ENCODE measurements at regions not wholly inside any gene's neighbourhood (a gene's known extent, or its start where the extent isn't known, plus 50 kb on each side); places are given as distances from the start of the nearest gene placed in this dataset.

DNA sequence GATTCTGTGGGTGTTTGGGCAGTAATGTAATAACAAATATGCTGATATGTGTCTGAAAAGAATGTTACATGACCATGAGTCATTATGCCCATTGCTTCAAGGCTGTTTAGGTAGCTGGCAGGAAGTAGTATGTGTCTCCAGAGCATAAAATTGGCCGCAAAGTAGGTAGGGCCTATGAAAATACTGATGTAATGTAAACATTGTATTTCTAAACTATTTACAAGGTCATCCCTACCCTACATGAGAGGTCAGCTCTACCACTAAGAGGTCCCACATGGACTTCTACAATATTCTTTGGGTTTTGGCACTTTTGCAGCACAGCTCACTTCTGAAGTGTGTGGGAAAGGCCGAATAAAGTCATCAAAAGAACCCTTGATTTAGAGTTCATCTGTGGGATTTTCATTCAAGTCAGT is 301.9 kb downstream of the AHR start:
- H3K9me3 ChIP-seq: peaks cover 0 to 8% of the 10 kb centered on the region in 2 donors
- H3K36me3 ChIP-seq: no peaks in the 10 kb centered on the region
- TF ChIP-seq, protein P1, sequence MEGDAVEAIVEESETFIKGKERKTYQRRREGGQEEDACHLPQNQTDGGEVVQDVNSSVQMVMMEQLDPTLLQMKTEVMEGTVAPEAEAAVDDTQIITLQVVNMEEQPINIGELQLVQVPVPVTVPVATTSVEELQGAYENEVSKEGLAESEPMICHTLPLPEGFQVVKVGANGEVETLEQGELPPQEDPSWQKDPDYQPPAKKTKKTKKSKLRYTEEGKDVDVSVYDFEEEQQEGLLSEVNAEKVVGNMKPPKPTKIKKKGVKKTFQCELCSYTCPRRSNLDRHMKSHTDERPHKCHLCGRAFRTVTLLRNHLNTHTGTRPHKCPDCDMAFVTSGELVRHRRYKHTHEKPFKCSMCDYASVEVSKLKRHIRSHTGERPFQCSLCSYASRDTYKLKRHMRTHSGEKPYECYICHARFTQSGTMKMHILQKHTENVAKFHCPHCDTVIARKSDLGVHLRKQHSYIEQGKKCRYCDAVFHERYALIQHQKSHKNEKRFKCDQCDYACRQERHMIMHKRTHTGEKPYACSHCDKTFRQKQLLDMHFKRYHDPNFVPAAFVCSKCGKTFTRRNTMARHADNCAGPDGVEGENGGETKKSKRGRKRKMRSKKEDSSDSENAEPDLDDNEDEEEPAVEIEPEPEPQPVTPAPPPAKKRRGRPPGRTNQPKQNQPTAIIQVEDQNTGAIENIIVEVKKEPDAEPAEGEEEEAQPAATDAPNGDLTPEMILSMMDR (IDR thresholded peaks at IDR 0.05): no peak
- no peak overlapping the region for H3K27ac ChIP-seq
- ATAC-seq (peak; percentile 79), DNase-seq (no peak)
- intact Hi-C loops (cut with DNase I): no loop called here
- no peaks in the 10 kb centered on the region for H3K27me3 ChIP-seq
- no peaks in the 10 kb centered on the region for H3K4me1 ChIP-seq
- H3K4me3 ChIP-seq: no peak overlapping the region

DNA sequence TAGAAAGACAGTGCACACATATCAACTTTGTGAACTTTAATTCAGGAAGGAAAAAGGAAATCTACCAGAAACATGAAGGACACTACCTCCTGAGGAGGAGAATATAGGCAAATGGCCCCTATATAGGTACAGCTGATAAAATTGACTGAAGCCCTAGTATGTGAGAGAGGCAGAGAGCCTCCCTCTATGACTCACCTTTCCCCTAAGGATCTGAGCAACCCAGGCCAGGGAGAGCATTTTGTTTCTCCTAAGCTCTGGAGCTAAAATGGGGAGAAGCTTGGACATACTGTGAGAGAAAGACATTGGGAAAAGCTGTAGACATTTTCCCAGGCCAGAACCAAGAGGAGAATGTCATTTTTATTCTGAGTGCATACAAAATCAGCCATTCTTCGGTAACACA is 303.5 kb downstream of the AHR start:
- Histone ChIP-seq H3K36me3 (no peaks in the 10 kb centered on the region), H3K4me3 (no peak overlapping the region), H3K4me1 (no peaks in the 10 kb centered on the region), H3K27me3 (no peaks in the 10 kb centered on the region), H3K9me3 (peaks cover 0 to 8% of the 10 kb centered on the region in 2 donors), H3K27ac (no peak overlapping the region)
- TF ChIP-seq, protein P1 (IDR thresholded peaks at IDR 0.05): no peak
- ATAC-seq (no peak), DNase-seq (no peak)
- intact Hi-C loops (cut with DNase I): no loop called here

DNA sequence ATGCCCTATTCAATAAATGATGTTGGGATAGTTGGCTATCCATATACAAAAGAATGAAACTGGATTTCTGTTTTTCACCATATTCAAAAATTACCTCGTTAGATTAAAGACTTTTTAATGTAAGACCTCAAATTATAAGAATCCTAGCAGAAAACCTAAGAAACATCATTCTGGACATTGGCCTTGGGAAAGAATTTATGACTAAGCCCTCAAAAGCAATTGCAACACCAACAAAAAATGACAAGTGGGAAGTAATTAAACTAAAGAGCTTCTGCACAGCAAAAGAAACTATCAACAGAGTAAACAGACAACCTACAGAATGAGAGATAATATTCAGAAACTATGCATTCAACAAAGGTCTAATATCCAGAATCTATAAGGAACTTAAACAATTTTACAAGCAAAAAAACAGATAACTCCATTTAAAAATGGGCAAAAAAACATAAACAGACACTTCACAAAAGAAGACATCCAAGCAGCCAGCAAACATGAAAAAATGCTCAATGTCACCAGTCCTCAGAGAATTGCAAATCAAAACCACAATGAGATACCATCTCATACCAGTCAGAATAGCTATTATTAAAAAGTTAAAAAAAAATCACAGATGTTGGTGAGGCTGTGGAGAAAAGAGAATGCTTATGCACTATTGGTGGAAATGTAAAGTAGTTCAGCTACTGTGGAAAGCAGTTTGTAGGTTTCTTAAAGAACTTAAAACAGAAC is 309.8 kb downstream of the AHR start:
- TF ChIP-seq, protein P1 (IDR thresholded peaks at IDR 0.05): no peak
- intact Hi-C loops (cut with DNase I): no loop called here
- H3K27ac ChIP-seq: peak overlapping the region; percentile 43 to 61

DNA sequence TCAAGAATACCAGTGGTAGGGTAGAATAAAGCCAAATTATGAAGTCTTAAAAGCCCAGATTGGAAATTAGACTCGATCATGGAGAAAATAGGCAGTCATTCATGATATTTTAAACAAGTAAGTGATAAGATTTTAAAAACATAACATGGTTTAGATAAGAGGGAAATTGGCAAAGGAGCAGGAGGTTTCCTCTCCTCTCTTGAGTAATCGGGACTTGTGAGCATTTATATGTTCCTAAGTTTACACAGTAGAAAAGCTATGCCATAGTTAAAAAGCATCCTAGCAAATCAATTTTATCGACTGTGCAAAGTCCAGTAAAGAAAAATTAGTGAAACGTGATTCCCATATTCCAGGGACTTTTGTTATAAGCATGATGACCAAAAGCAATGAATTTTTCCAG is 313.2 kb downstream of the AHR start:
- TF ChIP-seq, protein P1 (IDR thresholded peaks at IDR 0.05): no peak
- H3K4me3 ChIP-seq: no peak overlapping the region
- H3K9me3 ChIP-seq: no peaks in the 10 kb centered on the region
- H3K4me1 ChIP-seq: peaks cover 8 to 11% of the 10 kb centered on the region in 2 donors
- ATAC-seq (no peak), DNase-seq (no peak)
- intact Hi-C loops (cut with DNase I): no loop called here
- H3K27me3 ChIP-seq: no peaks in the 10 kb centered on the region
- H3K27ac ChIP-seq: no peak overlapping the region
- no peaks in the 10 kb centered on the region for H3K36me3 ChIP-seq

More for the DNA sequence above, 309.8 kb downstream of the AHR start:
- Histone ChIP-seq H3K4me1 (peaks cover 8 to 11% of the 10 kb centered on the region in 2 donors), H3K9me3 (peaks cover 0 to 6% of the 10 kb centered on the region in 2 donors), H3K27me3 (no peaks in the 10 kb centered on the region), H3K4me3 (no peak overlapping the region), H3K36me3 (no peaks in the 10 kb centered on the region)
- ATAC-seq (peak; percentile 79), DNase-seq (no peak)

DNA sequence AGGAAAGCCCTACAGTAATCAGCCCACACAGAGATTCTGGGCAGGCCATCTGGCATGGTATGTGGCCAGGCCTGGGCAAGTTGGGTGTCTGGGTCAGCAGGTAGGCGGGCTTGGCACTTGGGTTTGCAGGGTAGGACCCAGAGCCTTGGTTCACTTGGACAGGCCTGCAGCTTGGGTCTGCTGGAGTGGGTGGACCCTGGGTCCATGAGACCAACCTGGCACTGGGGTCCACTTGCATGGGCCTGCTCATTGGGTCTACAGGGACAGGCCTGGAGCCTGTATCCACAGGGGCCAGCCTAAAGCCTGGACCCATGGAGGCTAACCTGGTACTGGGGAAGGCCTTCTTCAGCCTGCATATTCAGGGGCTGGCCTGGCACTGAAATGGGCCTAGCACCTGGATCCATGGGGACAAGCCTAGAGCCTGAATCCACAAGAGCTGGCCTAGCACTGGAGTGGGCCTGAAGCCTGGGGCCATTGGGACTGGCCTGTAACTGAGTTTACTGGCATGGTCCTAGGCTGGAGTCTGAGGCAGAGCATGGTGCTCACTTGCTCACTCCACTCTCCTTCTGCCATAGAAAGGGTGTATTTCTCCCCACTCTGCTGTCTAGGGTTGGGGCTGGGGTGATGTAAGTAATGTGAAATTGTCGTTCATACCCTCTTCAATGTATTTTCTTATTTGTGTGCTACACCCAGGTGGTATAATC is 315.0 kb downstream of the AHR start:
- H3K27ac ChIP-seq: no peak overlapping the region
- no peak for ATAC-seq
- TF ChIP-seq, protein P1 (IDR thresholded peaks at IDR 0.05): no peak
- intact Hi-C loops (cut with DNase I): no loop called here
- DNase-seq: peak in 1 of 4 donors; percentile 39
- H3K36me3 ChIP-seq: no peaks in the 10 kb centered on the region
- H3K27me3 ChIP-seq: no peaks in the 10 kb centered on the region
- no peaks in the 10 kb centered on the region for H3K9me3 ChIP-seq
- peaks cover 1 to 4% of the 10 kb centered on the region in 2 donors for H3K4me1 ChIP-seq
- H3K4me3 ChIP-seq: no peak overlapping the region

Data from left lung (tissue), 4 donors.